ENCODE measurements at regions not wholly inside any gene's neighbourhood (a gene's known extent, or its start where the extent isn't known, plus 50 kb on each side); places are given as distances from the start of the nearest gene placed in this dataset.

- DNase-seq (no peak), ATAC-seq (no peak)
These were observed 428.8 kb downstream of the BRINP1 start for GRCh38 chr9:118940473-118940872.

GRCh38 chr9:118946669-118947068, 422.6 kb downstream of the BRINP1 start:
- DNase-seq (no peak), ATAC-seq (no peak)

- DNase-seq (no peak), ATAC-seq (no peak)
These were observed 414.4 kb downstream of the BRINP1 start for GRCh38 chr9:118954857-118955256.

- no peak for DNase-seq
- no peak for ATAC-seq
These were observed 411.6 kb downstream of the BRINP1 start for GRCh38 chr9:118957585-118957984.

GRCh38 chr9:118959366-118959765, 409.9 kb downstream of the BRINP1 start:
- DNase-seq = no peak
- ATAC-seq = no peak

GRCh38 chr9:118961857-118962256, 407.4 kb downstream of the BRINP1 start:
- DNase-seq (no peak), ATAC-seq (no peak)

GRCh38 chr9:118962426-118962825, 406.8 kb downstream of the BRINP1 start:
- no peak for ATAC-seq

GRCh38 chr9:118963674-118964073, 405.6 kb downstream of the BRINP1 start:
- DNase-seq (no peak), ATAC-seq (no peak)

More at GRCh38 chr9:118962426-118962825, 406.8 kb downstream of the BRINP1 start:
- no peak for DNase-seq

- no peak for ATAC-seq
- DNase-seq = no peak
These were observed 401.3 kb downstream of the BRINP1 start for GRCh38 chr9:118967901-118968300.

- ATAC-seq (no peak), DNase-seq (no peak)
These were observed 393.5 kb downstream of the BRINP1 start for GRCh38 chr9:118975736-118976135.

- no peak for DNase-seq
- ATAC-seq = no peak
These were observed 393.1 kb downstream of the BRINP1 start for GRCh38 chr9:118976160-118976559.

- no peak for ATAC-seq
- DNase-seq = no peak
These were observed 384.6 kb downstream of the BRINP1 start for GRCh38 chr9:118984607-118985006.

- no peak for ATAC-seq
- no peak for DNase-seq
These were observed 383.4 kb downstream of the BRINP1 start for GRCh38 chr9:118985851-118986250.

- ATAC-seq = no peak
- no peak for DNase-seq
These were observed 382.1 kb downstream of the BRINP1 start for GRCh38 chr9:118987167-118987566.

- ATAC-seq (no peak), DNase-seq (no peak)
These were observed 378.3 kb downstream of the BRINP1 start for GRCh38 chr9:118990949-118991348.

- DNase-seq (no peak), ATAC-seq (no peak)
These were observed 377.6 kb downstream of the BRINP1 start for GRCh38 chr9:118991366-118992285.

- DNase-seq (no peak), ATAC-seq (no peak)
These were observed 376.1 kb downstream of the BRINP1 start for GRCh38 chr9:118992813-118993794.

- no peak for DNase-seq
- no peak for ATAC-seq
These were observed 375.3 kb downstream of the BRINP1 start for GRCh38 chr9:118993965-118994364.

- DNase-seq (no peak), ATAC-seq (no peak)
These were observed 366.7 kb downstream of the BRINP1 start for GRCh38 chr9:119002491-119002890.

- no peak for ATAC-seq
- DNase-seq = no peak
These were observed 366.0 kb downstream of the BRINP1 start for GRCh38 chr9:119003201-119003611.

GRCh38 chr9:119003882-119004617, 365.2 kb downstream of the BRINP1 start:
- no peak for ATAC-seq
- no peak for DNase-seq

- no peak for DNase-seq
- no peak for ATAC-seq
These were observed 364.6 kb downstream of the BRINP1 start for GRCh38 chr9:119004618-119004990.
